ENCODE measurements at regions not wholly inside any gene's neighbourhood (a gene's known extent, or its start where the extent isn't known, plus 50 kb on each side); places are given as distances from the start of the nearest gene placed in this dataset.

- no peak for DNase-seq
Observed at GRCh38 chrX:110408949-110409588, 50.4 kb downstream of the RTL9 start.

GRCh38 chrX:110409925-110410324 lies 51.3 kb downstream of the RTL9 start:
- DNase-seq: no peak

DNA sequence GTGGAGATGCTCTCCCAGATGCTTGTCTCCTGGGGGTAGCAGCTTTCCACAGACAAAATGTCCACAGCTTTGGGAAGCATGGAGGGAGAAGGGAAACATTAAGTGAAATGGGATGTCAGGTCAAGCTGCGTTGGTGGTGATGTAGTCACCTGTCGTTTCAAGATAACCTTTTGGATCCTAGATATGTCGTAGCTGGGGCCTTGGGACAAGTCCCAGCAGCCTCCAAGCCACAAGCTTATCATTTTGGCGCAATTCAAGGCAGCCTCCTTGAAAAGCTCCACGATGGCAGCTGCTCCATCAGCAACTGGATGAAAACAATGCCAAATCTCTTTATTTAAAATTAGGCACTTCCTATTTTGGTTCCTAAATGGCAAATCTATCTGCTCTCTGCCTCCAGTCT lies 52.0 kb downstream of the RTL9 start:
- DNase-seq: no peak

DNA sequence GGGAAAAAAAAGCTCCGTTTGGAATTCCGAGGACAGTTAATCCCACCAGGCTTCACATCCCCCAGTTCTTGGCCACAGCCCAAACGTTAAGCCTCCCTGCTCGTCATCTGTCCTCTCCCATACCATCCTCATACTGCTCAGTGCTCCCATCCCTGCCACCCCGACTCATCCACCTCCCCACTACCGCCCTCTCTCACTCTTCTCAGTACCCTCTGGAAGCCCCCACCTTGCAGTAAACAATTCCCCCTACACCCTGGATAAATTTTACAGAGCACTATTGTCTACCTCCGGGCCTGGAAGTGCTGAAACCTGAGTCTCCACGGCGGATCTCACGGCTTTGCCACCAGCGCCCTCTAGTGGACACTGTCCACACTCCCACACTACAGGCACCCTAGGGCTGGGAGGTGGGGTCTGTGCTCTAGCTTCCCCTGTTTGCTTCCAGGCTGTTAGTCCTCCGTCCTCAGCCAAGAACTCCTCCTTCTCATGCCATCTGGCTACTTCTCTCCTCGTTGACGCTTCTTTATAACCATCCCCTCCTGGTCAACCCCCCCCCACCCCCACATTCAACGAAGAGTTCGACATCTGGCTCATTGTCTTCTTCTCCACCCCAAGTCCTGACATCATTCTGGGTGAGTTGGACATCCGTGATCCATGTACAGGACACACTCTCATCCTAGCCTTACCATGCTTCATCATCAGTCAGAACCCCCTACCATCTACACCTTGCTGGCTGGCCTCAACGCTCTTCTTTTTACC lies 54.5 kb downstream of the RTL9 start:
- peak; percentile 78 for DNase-seq

DNA sequence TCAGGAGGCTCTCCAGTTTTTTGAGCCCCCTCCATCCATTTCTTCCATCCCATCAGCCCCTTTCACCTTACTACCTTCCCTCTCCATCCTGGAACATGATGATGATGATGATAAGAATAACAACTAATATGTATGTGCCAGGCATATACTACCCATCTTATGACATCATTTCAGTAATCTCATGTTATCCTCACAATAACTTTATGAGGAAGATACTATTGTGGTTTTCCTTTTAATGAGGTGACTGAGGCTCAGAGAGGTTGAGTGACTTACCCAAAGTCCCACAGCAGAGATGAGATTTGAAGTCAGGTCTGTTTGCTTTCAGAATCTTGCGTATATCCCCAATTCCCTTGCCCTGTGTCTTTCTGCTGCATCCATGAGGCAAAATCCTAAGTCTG lies 55.1 kb downstream of the RTL9 start:
- DNase-seq: no peak

DNA sequence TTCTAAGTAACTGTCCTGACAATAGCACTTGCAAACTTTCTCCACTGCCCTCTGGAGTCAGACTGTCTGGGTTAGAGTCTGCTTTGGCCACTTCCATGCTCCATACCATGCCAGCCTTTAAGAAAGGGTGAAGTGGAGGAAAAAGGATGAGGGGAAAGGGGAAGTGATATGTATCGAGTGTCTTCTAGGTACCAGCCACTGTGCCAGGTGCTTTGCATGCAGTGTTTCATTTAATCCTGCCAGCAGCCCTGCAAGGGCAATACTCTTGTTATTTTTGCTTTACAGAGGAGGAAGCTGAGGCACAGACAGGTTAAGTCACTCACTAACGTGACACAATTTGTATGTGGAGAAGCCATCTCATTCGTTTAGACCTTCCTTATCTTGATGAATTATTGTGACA lies 55.6 kb downstream of the RTL9 start:
- no peak for DNase-seq

DNA sequence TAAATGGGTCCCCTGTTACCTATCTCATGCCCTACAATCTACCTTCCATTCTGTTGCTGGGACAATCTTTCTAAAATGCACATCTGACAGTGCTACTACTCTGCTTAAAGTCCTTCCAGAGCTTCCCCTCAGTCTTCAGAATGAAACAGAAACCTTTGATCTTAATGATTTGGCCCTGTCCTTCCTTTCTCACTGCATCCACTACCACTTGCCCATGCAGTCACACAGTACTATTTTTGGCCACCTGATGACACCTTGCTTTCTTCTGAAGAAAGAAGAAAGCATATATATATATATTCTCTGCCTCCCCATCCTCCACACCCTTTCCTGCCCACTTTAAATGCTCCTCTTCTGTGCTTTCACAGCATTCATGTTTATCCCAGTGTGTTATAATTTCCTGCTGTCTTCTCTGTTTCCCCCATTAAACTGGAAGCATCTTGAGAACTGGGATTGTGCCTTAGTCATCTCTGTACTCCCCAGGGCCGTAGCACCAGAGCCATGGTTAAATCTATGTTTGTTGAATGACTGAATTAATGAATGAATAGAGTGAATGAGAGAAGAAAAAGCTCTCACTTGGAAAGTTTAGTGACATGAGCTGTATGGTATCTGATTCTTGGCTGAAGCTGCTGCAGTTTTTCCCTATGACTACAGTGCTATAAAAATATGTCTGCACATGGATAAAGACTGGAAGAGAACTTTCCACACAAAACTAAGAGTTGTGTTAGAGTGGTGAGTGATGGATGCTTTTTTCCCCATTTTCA lies 56.2 kb downstream of the RTL9 start:
- DNase-seq: peak; percentile 41

DNA sequence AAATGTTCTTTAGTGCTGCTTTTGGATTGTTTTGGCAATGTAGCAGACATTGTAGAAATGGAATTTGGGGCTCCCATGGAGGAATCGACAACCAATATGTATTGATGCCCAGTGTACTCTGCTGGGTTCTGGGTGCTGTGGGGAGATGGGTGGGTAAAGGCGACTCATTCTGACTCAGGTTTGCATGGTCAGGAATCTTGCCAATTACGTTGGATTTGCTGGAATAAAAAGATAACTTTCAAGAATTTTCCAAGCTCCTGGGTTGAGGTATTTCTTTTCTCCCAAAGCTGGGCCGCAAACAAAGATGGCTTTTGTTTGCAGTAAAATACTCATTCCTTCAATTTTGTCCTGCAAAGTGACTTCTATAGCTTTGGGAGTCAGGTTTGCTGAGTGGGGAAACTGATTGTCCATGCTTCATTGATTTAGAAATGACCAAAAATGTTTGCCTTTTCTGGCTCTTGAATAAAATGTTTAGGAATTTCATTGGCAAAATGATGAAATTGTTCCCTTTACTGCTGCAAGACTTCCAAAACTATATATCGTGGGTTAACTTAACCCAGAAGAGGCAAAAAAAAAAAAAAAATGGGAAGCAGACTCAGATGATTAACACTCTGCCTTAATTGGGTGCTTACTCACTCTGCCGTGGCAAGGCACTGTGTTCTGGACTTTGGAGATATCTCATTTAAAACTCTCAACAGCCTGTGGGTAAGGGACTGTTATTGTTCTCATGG lies 57.0 kb downstream of the RTL9 start:
- no peak for DNase-seq

DNA sequence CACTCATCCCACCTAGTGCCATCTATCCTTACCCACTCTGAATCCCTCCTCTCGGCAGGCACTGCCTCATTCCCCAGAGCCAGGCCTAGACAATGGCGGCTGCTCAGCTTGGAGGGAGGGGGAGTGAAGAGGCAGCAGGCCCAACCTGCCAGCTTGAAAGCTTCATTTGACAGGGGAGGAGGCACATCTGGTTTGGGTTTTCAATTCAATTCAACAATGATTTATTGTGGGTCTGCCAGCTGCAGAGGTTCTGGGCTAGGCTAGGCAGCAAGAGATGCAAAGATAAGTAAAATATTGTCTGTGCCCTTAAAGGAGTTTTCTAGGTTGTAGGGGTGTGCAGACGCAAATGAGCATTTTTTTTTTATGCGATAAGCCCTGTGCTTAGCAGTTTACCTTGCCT lies 58.5 kb downstream of the RTL9 start:
- no peak for DNase-seq

DNA sequence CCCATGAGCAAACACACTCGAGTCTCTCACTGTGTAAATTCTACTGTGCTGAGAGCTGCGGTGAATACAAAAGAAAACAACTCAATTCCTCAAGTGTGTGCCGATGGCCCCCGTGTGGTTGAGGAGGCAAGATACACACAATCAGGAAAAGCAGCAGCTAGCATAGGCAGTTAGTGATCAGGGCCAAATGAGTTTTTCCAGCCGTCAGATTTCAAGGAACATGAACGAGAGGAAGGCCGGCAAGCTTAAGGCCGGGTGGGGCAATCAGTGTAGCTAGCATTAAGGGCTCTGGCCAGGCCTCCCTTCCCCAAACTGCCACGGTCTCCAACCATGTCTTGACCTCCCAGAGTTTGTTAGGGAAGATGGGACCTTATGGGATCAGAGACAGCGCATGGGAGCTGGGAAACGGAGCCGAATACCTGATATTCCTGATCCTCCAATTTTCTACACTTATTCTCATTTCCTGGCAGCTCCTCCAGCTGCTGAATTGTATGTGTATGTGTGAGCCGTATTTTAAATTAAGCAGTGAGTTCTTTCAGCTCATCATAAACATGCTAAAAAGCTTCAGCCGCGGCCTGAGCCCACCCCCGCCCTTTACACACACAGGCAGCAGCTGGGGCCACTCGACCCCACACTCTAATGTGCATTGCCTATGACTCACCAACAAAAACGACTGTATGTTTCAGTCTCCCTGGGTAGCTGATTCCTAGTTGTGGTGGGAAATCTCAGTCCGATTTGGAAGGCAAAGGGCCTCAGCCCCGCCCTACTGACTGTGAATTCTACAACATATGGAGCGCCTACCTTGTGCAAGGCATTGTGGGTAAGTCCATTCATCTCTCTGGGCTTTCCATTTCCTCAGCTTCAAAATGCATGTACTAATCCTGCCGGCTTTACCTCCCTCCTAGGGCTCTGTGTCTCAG lies 59.9 kb downstream of the RTL9 start:
- DNase-seq: peak; percentile 64

- DNase-seq: peak; percentile 37
Observed at GRCh38 chrX:110419512-110419911, 60.9 kb downstream of the RTL9 start.

GRCh38 chrX:110420771-110421499 lies 62.3 kb downstream of the RTL9 start:
- DNase-seq: no peak

DNA sequence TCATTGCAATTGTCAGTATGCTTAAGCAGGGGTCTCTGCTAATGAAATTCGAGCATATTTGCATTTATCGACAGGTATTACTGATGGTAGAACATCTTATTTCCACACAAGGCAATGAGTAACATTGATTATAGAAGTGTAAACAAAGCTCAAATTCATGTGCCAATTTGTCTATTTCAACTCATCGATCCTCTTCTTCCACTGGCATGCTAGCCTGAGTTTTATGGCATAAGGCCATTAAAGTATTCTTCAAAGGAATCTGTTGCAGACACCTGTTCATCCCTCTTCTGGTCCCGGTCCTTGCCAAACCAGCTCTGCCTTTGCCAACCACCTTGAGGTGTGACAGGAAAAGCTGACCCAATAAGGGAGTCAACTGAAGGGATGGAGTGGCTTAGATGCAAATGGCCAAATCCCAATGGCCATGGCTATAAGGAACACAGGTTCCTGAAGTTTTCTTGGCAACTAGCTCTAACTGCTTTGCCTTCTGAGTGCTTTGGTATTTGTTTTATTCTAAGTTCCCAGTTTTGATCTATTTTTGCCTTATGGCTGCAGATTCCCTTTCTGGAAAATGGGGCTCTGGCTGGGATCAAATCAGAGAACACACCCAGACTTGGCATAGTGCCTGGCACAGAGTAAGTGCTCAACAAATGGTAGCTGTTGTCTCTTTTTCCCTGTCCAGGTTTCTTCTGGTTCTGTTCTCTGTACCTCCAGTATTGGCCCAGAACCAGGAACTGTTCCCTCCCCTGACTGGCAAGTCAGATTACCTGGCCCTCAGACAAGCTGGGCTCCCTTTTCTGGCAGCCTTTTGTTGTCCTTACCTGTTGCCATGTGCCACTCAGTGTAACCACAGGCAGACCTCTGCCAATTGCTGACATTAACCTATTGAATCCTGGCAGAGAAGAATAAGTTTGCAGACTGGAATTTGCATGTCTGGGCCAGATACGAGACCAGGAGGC lies 63.1 kb downstream of the RTL9 start:
- DNase-seq: no peak

GRCh38 chrX:110425222-110426154 lies 66.8 kb downstream of the RTL9 start:
- DNase-seq: no peak

GRCh38 chrX:110426155-110426504 lies 67.5 kb downstream of the RTL9 start:
- DNase-seq: no peak

- no peak for DNase-seq
Observed at GRCh38 chrX:110427076-110427475, 68.4 kb downstream of the RTL9 start.

- no peak for DNase-seq
Observed at GRCh38 chrX:110428144-110428543, 69.5 kb downstream of the RTL9 start.

GRCh38 chrX:110430293-110431076 lies 71.8 kb downstream of the RTL9 start:
- no peak for DNase-seq

Measured in hindlimb muscle (tissue), 1 donor.